Endothelial cell of umbilical vein (primary cell): ENCODE measurements at regions not wholly inside any gene's neighbourhood (a gene's known extent, or its start where the extent isn't known, plus 50 kb on each side); places are given as distances from the start of the nearest gene placed in this dataset.

Experiments
- BruUV-seq: library from RNA; stranded (reverse); fragments of 400-500 nt; replicated peaks from 2 replicates; lab custom pipeline; 2021; lab: Mats Ljungman, UMichigan
- CTCF ChIA-PET: fragments of 300-600, 350-600 bp; sonication (Branson Sonifier 250); formaldehyde crosslinking; loops from one replicate; lab custom pipeline; 2021; ENCODE audit warnings: antibody characterized with exemption, inconsistent platforms; lab: Charles Lee
- POLR2A ChIA-PET: fragments of 300-600, 350-600 bp; sonication (Branson Sonifier 250); formaldehyde crosslinking; loops from one replicate; lab custom pipeline; 2021; ENCODE audit warnings: antibody characterized with exemption, inconsistent platforms; lab: Charles Lee
- DNase-seq: peaks from one replicate; pipeline ENCODE4 v3.0.0-alpha.2; 2011; ENCODE audit warnings: low read depth, low spot score
- FAIRE-seq: peaks from 2 replicates; lab custom pipeline; 2011; peaks lifted over from hg19 to GRCh38; lab: Jason Lieb, UNC
- H2AFZ ChIP-seq: 2 replicates; pipeline ENCODE4 v1.6.0; 2012; ENCODE audit warnings: low read depth, low read length, control low read depth, inconsistent platforms
- H3K27ac ChIP-seq: 2 replicates; pipeline ENCODE4 v1.5.1; 2011; ENCODE audit warnings: low read depth, mild to moderate bottlenecking, control low read depth, low read length, moderate library complexity; ENCODE audit not compliant: insufficient read depth
- H3K27me3 ChIP-seq, 2 experiments: 2 replicates each; pipeline versions ENCODE4 v1.6.0 to v1.6.1; 2011; ENCODE audit warnings: low read length in 2 of 2, mixed read lengths in 1 of 2; ENCODE audit not compliant: control insufficient read depth in 2 of 2, insufficient read depth in 2 of 2
- H3K36me3 ChIP-seq, 2 experiments: 2 replicates in 1 of 2; 3 replicates in 1 of 2; pipeline ENCODE4 v1.5.1; 2011; ENCODE audit warnings: low read length in 2 of 2, mild to moderate bottlenecking in 1 of 2, moderate library complexity in 1 of 2; ENCODE audit not compliant: control insufficient read depth in 2 of 2, insufficient read depth in 2 of 2; ENCODE audit errors: extremely low read depth in 1 of 2
- H3K4me1 ChIP-seq: 3 replicates; pipeline ENCODE4 v1.5.1; 2011; ENCODE audit warnings: mild to moderate bottlenecking, low read length; ENCODE audit not compliant: control insufficient read depth, insufficient read depth; ENCODE audit errors: extremely low read depth
- H3K4me2 ChIP-seq: 2 replicates; pipeline ENCODE4 v1.6.1; 2011; ENCODE audit warnings: low read length, control low read depth, mixed read lengths; ENCODE audit not compliant: insufficient read depth
- H3K4me3 ChIP-seq, 3 experiments: fragments of 200-600 bp in 1 of 3; sonication (generic), shearing (Covaris generic) in 1 of 3; replicated peaks in 1 of 3; 2 replicates each; pipeline ENCODE4 v1.5.1; 2011 to 2016; ENCODE audit warnings: control low read depth in 3 of 3, low read length in 3 of 3, mild to moderate bottlenecking in 2 of 3, inconsistent platforms in 1 of 3, low read depth in 1 of 3, moderate library complexity in 1 of 3; ENCODE audit not compliant: insufficient read depth in 1 of 3
- H3K79me2 ChIP-seq: 2 replicates; pipeline ENCODE4 v1.6.0; 2012; ENCODE audit warnings: low read length, inconsistent platforms; ENCODE audit not compliant: control insufficient read depth, insufficient read depth
- H3K9ac ChIP-seq: replicated peaks from 2 replicates; pipeline ENCODE3; 2011; ENCODE audit warnings: low read length, control low read depth; ENCODE audit not compliant: insufficient read depth; ENCODE audit errors: extremely low read depth
- H3K9me1 ChIP-seq: replicated peaks from 3 replicates; pipeline ENCODE4 v1.6.0; 2011; ENCODE audit warnings: mild to moderate bottlenecking, low read length; ENCODE audit not compliant: control insufficient read depth, insufficient read depth; ENCODE audit errors: extremely low read depth
- H3K9me3 ChIP-seq: replicated peaks from 2 replicates; pipeline ENCODE4 v1.5.1; 2012; ENCODE audit warnings: low read length, inconsistent platforms; ENCODE audit not compliant: control insufficient read depth, insufficient read depth
- H4K20me1 ChIP-seq: replicated peaks from 2 replicates; pipeline ENCODE3; 2011; ENCODE audit warnings: mild to moderate bottlenecking, low read length; ENCODE audit not compliant: control insufficient read depth, insufficient read depth; ENCODE audit errors: extremely low read depth
- EZH2 ChIP-seq: IDR thresholded peaks from 2 replicates; pipeline ENCODE4 v1.6.1; 2012; ENCODE audit warnings: borderline replicate concordance, low read depth, mild to moderate bottlenecking, moderate library complexity, low read length, inconsistent platforms; ENCODE audit not compliant: severe bottlenecking
- FOS ChIP-seq: IDR thresholded peaks from 2 replicates; pipeline ENCODE4 v1.6.1; 2011; ENCODE audit warnings: mild to moderate bottlenecking, low read length, moderate library complexity, borderline replicate concordance; ENCODE audit not compliant: insufficient read depth
- GATA2 ChIP-seq: IDR thresholded peaks from 2 replicates; pipeline ENCODE4 v1.7.0; 2011; ENCODE audit warnings: low read depth, mild to moderate bottlenecking, moderate library complexity, mixed read lengths, low read length; ENCODE audit not compliant: insufficient read length, insufficient read depth
- JUN ChIP-seq: IDR thresholded peaks from 2 replicates; pipeline ENCODE4 v1.6.1; 2011; ENCODE audit warnings: borderline replicate concordance, low read depth; ENCODE audit not compliant: insufficient read length, insufficient read depth
- MYC ChIP-seq: IDR thresholded peaks from one replicate; pipeline ENCODE4 v1.6.1; 2011; ENCODE audit warnings: mild to moderate bottlenecking, low read depth, low read length
- POLR2A ChIP-seq: IDR thresholded peaks from 2 replicates; pipeline ENCODE4 v1.6.1; 2012; ENCODE audit warnings: low read depth, mild to moderate bottlenecking, control low read depth, low read length
- POLR2AphosphoS5 ChIP-seq: IDR thresholded peaks from 2 replicates; pipeline ENCODE4 v1.6.1; 2012; ENCODE audit warnings: low read depth, mild to moderate bottlenecking, control low read depth, low read length, moderate library complexity; ENCODE audit not compliant: insufficient read depth
- dilution Hi-C: fragments of 300-500 bp; cut with MboI; formaldehyde crosslinking; loops from one replicate; pipeline ENCODE4 v1.15.0; 2019; ENCODE audit warnings: low sequenced_read_pairs; ENCODE audit not compliant: extremely low pct_ligation_motif_present
- intact Hi-C: fragments of 100-400 bp; cut with micrococcal nuclease; formaldehyde crosslinking; loops from one replicate; pipeline ENCODE4 v1.10.0; 2022
- TF ChIP-seq, protein P1 (sequence below), 2 donors: IDR thresholded peaks; 1 replicate in 1 of 2; 2 replicates in 1 of 2; pipeline ENCODE4 v1.5.1; 2011; ENCODE audit warnings: low read length in 2 of 2, mild to moderate bottlenecking in 2 of 2, moderate library complexity in 2 of 2, control low read depth in 1 of 2, inconsistent platforms in 1 of 2, low read depth in 1 of 2; ENCODE audit not compliant: insufficient read depth in 1 of 2; ENCODE audit errors: extremely low read depth in 1 of 2
- TF ChIP-seq, protein P2 (sequence below): IDR thresholded peaks from 2 replicates; pipeline ENCODE4 v1.6.1; 2011; ENCODE audit not compliant: insufficient read depth, insufficient read length

DNA sequence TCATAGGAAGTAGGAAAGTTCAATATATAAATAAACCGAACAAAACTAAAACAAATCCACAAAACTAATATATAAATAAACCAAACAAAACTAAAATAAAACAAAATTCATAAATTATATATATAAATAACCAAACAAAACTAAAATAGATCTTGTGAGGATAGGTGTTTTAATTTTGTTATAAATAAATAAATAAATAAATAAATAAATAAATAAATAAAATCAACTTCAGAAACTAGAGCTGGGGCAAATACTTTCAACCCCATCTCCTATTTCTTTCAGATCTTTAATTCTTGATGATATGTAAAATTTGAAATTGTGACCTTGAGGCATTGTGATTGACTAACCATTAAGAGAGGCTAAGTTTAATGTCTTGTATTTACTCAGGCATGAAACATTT, 416.1 kb downstream of the SAMD5 start:
- no TSS peak for BruUV-seq
- DNase-seq (no peak), FAIRE-seq (no peak)
- Histone ChIP-seq H3K9me3 (no peaks in the 10 kb centered on the region), H3K4me2 (no peak overlapping the region), H3K27ac (no peak overlapping the region), H3K36me3 (no peaks in the 10 kb centered on the region), H3K4me1 (no peaks in the 10 kb centered on the region), H3K4me3 (no peak overlapping the region), H3K9ac (no peak overlapping the region), H3K9me1 (no peaks in the 10 kb centered on the region), H4K20me1 (no peaks in the 10 kb centered on the region), H3K27me3 (no peaks in the 10 kb centered on the region), H2AFZ (no peak overlapping the region), H3K79me2 (no peaks in the 10 kb centered on the region)
- ChIA-PET POLR2A (no interaction called here), CTCF (interaction anchor here (0.7 kb wide), 1 partner anchor 12 kb away, joined by 3 read pairs; no protein-coding TSS in a partner anchor)
- intact Hi-C loops (no loop called here), dilution Hi-C loops (no loop called here)
- TF ChIP-seq GATA2, result no peak
- no peak for TF ChIP-seq FOS
- TF ChIP-seq JUN, result no peak
- TF ChIP-seq, protein P1, sequence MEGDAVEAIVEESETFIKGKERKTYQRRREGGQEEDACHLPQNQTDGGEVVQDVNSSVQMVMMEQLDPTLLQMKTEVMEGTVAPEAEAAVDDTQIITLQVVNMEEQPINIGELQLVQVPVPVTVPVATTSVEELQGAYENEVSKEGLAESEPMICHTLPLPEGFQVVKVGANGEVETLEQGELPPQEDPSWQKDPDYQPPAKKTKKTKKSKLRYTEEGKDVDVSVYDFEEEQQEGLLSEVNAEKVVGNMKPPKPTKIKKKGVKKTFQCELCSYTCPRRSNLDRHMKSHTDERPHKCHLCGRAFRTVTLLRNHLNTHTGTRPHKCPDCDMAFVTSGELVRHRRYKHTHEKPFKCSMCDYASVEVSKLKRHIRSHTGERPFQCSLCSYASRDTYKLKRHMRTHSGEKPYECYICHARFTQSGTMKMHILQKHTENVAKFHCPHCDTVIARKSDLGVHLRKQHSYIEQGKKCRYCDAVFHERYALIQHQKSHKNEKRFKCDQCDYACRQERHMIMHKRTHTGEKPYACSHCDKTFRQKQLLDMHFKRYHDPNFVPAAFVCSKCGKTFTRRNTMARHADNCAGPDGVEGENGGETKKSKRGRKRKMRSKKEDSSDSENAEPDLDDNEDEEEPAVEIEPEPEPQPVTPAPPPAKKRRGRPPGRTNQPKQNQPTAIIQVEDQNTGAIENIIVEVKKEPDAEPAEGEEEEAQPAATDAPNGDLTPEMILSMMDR (IDR thresholded peaks at IDR 0.05; ENCODE audit: extremely low read depth in 1 of 2, insufficient read depth in 1 of 2, low read depth in 1 of 2, low read length in 2 of 2), result no peak
- no peak for TF ChIP-seq MYC
- TF ChIP-seq POLR2A, result no peak
- TF ChIP-seq POLR2AphosphoS5, result no peak
- no peak for TF ChIP-seq EZH2
- TF ChIP-seq, protein P2, sequence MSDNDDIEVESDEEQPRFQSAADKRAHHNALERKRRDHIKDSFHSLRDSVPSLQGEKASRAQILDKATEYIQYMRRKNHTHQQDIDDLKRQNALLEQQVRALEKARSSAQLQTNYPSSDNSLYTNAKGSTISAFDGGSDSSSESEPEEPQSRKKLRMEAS, result no peak
